CD14-positive monocyte (primary cell): ENCODE measurements at regions not wholly inside any gene's neighbourhood (a gene's known extent, or its start where the extent isn't known, plus 50 kb on each side); places are given as distances from the start of the nearest gene placed in this dataset.
A peak's percentile ranks its signal among the peaks of the same experiment; 100 is the strongest.

Experiments
- DNase-seq, 3 donors: peaks; one replicate each; pipeline ENCODE4 v3.0.0-alpha.2; 2011 to 2022
- H2AFZ ChIP-seq: 2 replicates; pipeline ENCODE4 v1.6.0; 2012; ENCODE audit warnings: mild to moderate bottlenecking, low read depth, low read length, inconsistent platforms; ENCODE audit not compliant: insufficient read depth, poor library complexity, severe bottlenecking
- H3K27ac ChIP-seq, 2 donors: 1 replicate in 1 of 2; 2 replicates in 1 of 2; pipeline ENCODE4 v1.5.1; 2012 to 2013; ENCODE audit warnings: low read length in 2 of 2, control low read depth in 1 of 2, inconsistent platforms in 1 of 2, low read depth in 1 of 2, mild to moderate bottlenecking in 1 of 2
- H3K27me3 ChIP-seq, 2 donors: one replicate each; pipeline versions ENCODE4 v1.6.0 to v1.6.1; 2011 to 2013; ENCODE audit warnings: low read length in 2 of 2; ENCODE audit not compliant: control insufficient read depth in 2 of 2, insufficient read depth in 2 of 2
- H3K36me3 ChIP-seq, 2 donors: replicated peaks in 1 of 2; 1 replicate in 1 of 2; 2 replicates in 1 of 2; pipeline versions ENCODE4 v1.5.1 to v1.6.1; 2012 to 2013; ENCODE audit warnings: low read length in 2 of 2, control low read depth in 1 of 2, inconsistent platforms in 1 of 2, mild to moderate bottlenecking in 1 of 2; ENCODE audit not compliant: insufficient read depth in 2 of 2, control insufficient read depth in 1 of 2
- H3K4me1 ChIP-seq, 2 donors: 1 replicate in 1 of 2; 2 replicates in 1 of 2; pipeline versions ENCODE4 v1.5.1 to v1.6.1; 2012 to 2013; ENCODE audit warnings: low read length in 2 of 2, control low read depth in 1 of 2, inconsistent platforms in 1 of 2, mild to moderate bottlenecking in 1 of 2, moderate library complexity in 1 of 2; ENCODE audit not compliant: insufficient read depth in 2 of 2, control insufficient read depth in 1 of 2
- H3K4me2 ChIP-seq: replicated peaks from 2 replicates; pipeline ENCODE3; 2012; ENCODE audit warnings: low read length, moderate library complexity, mild to moderate bottlenecking; ENCODE audit not compliant: poor library complexity, severe bottlenecking; ENCODE audit errors: extremely low read depth
- H3K4me3 ChIP-seq, 3 experiments: fragments of 200-600 bp in 1 of 3; sonication (generic) in 1 of 3; replicated peaks in 1 of 3; 1 replicate in 2 of 3; 2 replicates in 1 of 3; pipeline ENCODE4 v1.5.1; 2011 to 2013; ENCODE audit warnings: low read length in 3 of 3, mild to moderate bottlenecking in 3 of 3, control low read depth in 2 of 3, low read depth in 2 of 3, inconsistent platforms in 1 of 3, moderate library complexity in 1 of 3
- H3K79me2 ChIP-seq: 2 replicates; pipeline ENCODE4 v1.6.0; 2012; ENCODE audit warnings: mild to moderate bottlenecking, control low read depth, inconsistent platforms, low read length, moderate library complexity; ENCODE audit not compliant: insufficient read depth
- H3K9ac ChIP-seq: 2 replicates; pipeline ENCODE4 v1.6.0; 2017; ENCODE audit warnings: low read length, mild to moderate bottlenecking; ENCODE audit not compliant: insufficient read depth, poor library complexity, severe bottlenecking
- H3K9me3 ChIP-seq, 2 donors: replicated peaks in 1 of 2; 1 replicate in 1 of 2; 2 replicates in 1 of 2; pipeline versions ENCODE4 v1.5.1 to v1.6.1; 2012 to 2013; ENCODE audit warnings: low read length in 2 of 2, control low read depth in 1 of 2; ENCODE audit not compliant: control insufficient read depth in 1 of 2, insufficient read depth in 1 of 2
- H4K20me1 ChIP-seq: 2 replicates; pipeline ENCODE4 v1.6.0; 2012; ENCODE audit warnings: mild to moderate bottlenecking, low read length, control low read depth, moderate library complexity; ENCODE audit not compliant: insufficient read depth
- H3K27ac Mint-ChIP-seq, 7 donors: one replicate each; pipeline ENCODE4 v1.8.0; 2020; ENCODE audit warnings: mild to moderate bottlenecking in 7 of 7, mixed read lengths in 7 of 7, moderate library complexity in 6 of 7, inconsistent platforms in 2 of 7
- H3K27me3 Mint-ChIP-seq, 3 donors: one replicate each; pipeline ENCODE4 v1.8.0; 2021 to 2022; ENCODE audit warnings: low read depth in 3 of 3, mild to moderate bottlenecking in 3 of 3, mixed read lengths in 3 of 3, moderate library complexity in 3 of 3, inconsistent platforms in 1 of 3
- H3K36me3 Mint-ChIP-seq, 2 donors: one replicate each; pipeline ENCODE4 v1.8.0; 2020; ENCODE audit warnings: mixed read lengths in 2 of 2, inconsistent platforms in 1 of 2, mild to moderate bottlenecking in 1 of 2
- H3K4me1 Mint-ChIP-seq: one replicate; pipeline ENCODE4 v1.8.0; 2020; ENCODE audit warnings: mild to moderate bottlenecking, mixed read lengths
- H3K4me3 Mint-ChIP-seq, 2 donors: one replicate each; pipeline ENCODE4 v1.8.0; 2020; ENCODE audit warnings: mild to moderate bottlenecking in 2 of 2, mixed read lengths in 2 of 2, moderate library complexity in 1 of 2
- H3K9me3 Mint-ChIP-seq, 7 donors: one replicate each; pipeline ENCODE4 v1.8.0; 2020 to 2022; ENCODE audit warnings: mixed read lengths in 7 of 7, mild to moderate bottlenecking in 6 of 7, moderate library complexity in 6 of 7, inconsistent platforms in 2 of 7
- CTCF ChIP-seq: fragments of 200-600 bp; IDR thresholded peaks from one replicate; pipeline ENCODE4 v1.8.0; 2022; ENCODE audit warnings: antibody characterized with exemption, mild to moderate bottlenecking
- WGBS: methylation state at CpG from one replicate; pipeline ENCODE4 v1.1.5; 2013; ENCODE audit warnings: missing lambda C conversion rate; ENCODE audit not compliant: insufficient coverage; 5-methylcytosine and 5-hydroxymethylcytosine counted together
- intact Hi-C, 2 donors: fragments of 100-400 bp; cut with micrococcal nuclease; formaldehyde crosslinking; loops; one replicate each; pipeline versions ENCODE4 v1.15.0 to v1.15.1; 2023

DNA sequence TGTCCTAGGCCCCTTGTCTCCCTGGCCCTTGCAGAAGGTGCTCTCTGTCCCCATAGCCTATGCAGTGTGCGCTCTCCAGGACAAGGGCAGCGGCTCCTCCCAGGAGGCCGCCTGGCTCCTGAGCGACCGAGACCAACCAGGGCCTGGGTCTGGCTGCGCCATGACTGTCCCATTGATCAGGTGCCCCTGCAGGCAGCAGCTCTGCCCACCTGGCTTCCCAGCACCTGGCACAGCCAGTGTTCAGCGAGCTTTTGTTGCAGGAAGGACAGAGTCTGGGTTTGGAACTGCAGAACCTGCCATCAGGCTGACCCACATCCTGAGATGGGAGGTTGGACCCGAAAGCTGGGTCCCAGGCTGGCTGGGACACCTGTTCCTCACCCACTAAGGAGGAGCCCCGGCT lies 1001.1 kb downstream of the BRD1 start:
- H3K4me3 ChIP-seq = no peak overlapping the region
- Mint-ChIP-seq H3K4me3 (no peak overlapping the region), H3K27me3 (peaks cover 2 to 13% (median 7%) of the 10 kb centered on the region in 3 donors), H3K4me1 (no peaks in the 10 kb centered on the region), H3K36me3 (no peaks in the 10 kb centered on the region), H3K9me3 (peaks cover 0 to 13% (median 4%) of the 10 kb centered on the region in 7 donors), H3K27ac (peak overlapping the region in 1 of 7 donors; percentile 36)
- 92% methylated on average over 7 of the region's 9 CpGs for WGBS
- H3K27ac ChIP-seq = no peak overlapping the region
- no peaks in the 10 kb centered on the region for H4K20me1 ChIP-seq
- H3K79me2 ChIP-seq = no peaks in the 10 kb centered on the region
- intact Hi-C loops = no loop called here
- TF ChIP-seq CTCF = no peak
- no peaks in the 10 kb centered on the region for H3K36me3 ChIP-seq
- H3K4me1 ChIP-seq = no peaks in the 10 kb centered on the region
- no peak for DNase-seq
- no peaks in the 10 kb centered on the region for H3K27me3 ChIP-seq
- no peak overlapping the region for H3K4me2 ChIP-seq
- H3K9me3 ChIP-seq = peaks cover 0 to 18% of the 10 kb centered on the region in 2 donors
- no peak overlapping the region for H3K9ac ChIP-seq
- H2AFZ ChIP-seq = no peak overlapping the region

- no peaks in the 10 kb centered on the region for H3K4me1 Mint-ChIP-seq
- no peaks in the 10 kb centered on the region for H3K36me3 Mint-ChIP-seq
- H3K27ac Mint-ChIP-seq = peak overlapping the region in 1 of 7 donors; percentile 36
- H3K9me3 Mint-ChIP-seq = peaks cover 0 to 13% (median 4%) of the 10 kb centered on the region in 7 donors
- no peaks in the 10 kb centered on the region for H3K79me2 ChIP-seq
- no peak overlapping the region for H3K4me3 ChIP-seq
- no peak overlapping the region for H3K27ac ChIP-seq
- no peaks in the 10 kb centered on the region for H3K4me1 ChIP-seq
- no peak overlapping the region for H3K9ac ChIP-seq
- no peak overlapping the region for H3K4me2 ChIP-seq
- H3K9me3 ChIP-seq = peaks cover 0 to 17% of the 10 kb centered on the region in 2 donors
- no peak overlapping the region for H2AFZ ChIP-seq
- TF ChIP-seq CTCF = no peak
- peaks cover 2 to 13% (median 7%) of the 10 kb centered on the region in 3 donors for H3K27me3 Mint-ChIP-seq
- no peak overlapping the region for H3K4me3 Mint-ChIP-seq
- H3K27me3 ChIP-seq = no peaks in the 10 kb centered on the region
- H4K20me1 ChIP-seq = no peaks in the 10 kb centered on the region
- WGBS = 84% methylated on average over 25 of the region's 25 CpGs
- H3K36me3 ChIP-seq = no peaks in the 10 kb centered on the region
- intact Hi-C loops = no loop called here
- DNase-seq = no peak
These were observed 1001.7 kb downstream of the BRD1 start for GRCh38 chr22:48825802-48826520.
